Naive thymus-derived CD4-positive, alpha-beta T cell (primary cell): ENCODE measurements at regions not wholly inside any gene's neighbourhood (a gene's known extent, or its start where the extent isn't known, plus 50 kb on each side); places are given as distances from the start of the nearest gene placed in this dataset.

ENCODE experiments used
- ATAC-seq: fragments of 150-1000 bp; cut with Tn5 transposase; 2 replicates; pipeline ENCODE4 v1.10.0; 2021; ENCODE audit warnings: mild to moderate bottlenecking, moderate library complexity
- CTCF ChIA-PET: fragments of 350-600 bp; sonication (Branson Sonifier 250); formaldehyde crosslinking; loops from one replicate; lab custom pipeline; 2021; ENCODE audit warnings: antibody characterized with exemption; lab: Charles Lee
- POLR2A ChIA-PET: fragments of 350-600 bp; sonication (Branson Sonifier 250); formaldehyde crosslinking; loops from one replicate; lab custom pipeline; 2021; ENCODE audit warnings: antibody characterized with exemption, inconsistent platforms; lab: Charles Lee
- DNase-seq, 9 donors: peaks; one replicate each; pipeline versions ENCODE4 v3.0.0 to v3.0.0-alpha.2; 2020 to 2022; ENCODE audit warnings: mixed read lengths in 1 of 9
- H3K27ac ChIP-seq: one replicate; pipeline ENCODE4 v1.7.0; 2013; ENCODE audit warnings: mild to moderate bottlenecking, low read depth, low read length, moderate library complexity
- H3K27me3 ChIP-seq, 2 donors: one replicate each; pipeline ENCODE4 v1.7.0; 2013; ENCODE audit warnings: low read length in 2 of 2, mild to moderate bottlenecking in 2 of 2, moderate library complexity in 2 of 2; ENCODE audit not compliant: control insufficient read depth in 2 of 2, insufficient read depth in 2 of 2
- H3K36me3 ChIP-seq, 3 experiments: 1 replicate in 2 of 3; 2 replicates in 1 of 3; pipeline ENCODE4 v1.7.0; 2013; ENCODE audit warnings: low read length in 3 of 3, mild to moderate bottlenecking in 3 of 3, moderate library complexity in 1 of 3; ENCODE audit not compliant: insufficient read depth in 3 of 3, control insufficient read depth in 2 of 3
- H3K4me1 ChIP-seq, 2 donors: one replicate each; pipeline ENCODE4 v1.7.0; 2013; ENCODE audit warnings: low read length in 2 of 2, mild to moderate bottlenecking in 2 of 2, moderate library complexity in 1 of 2; ENCODE audit not compliant: control insufficient read depth in 2 of 2, insufficient read depth in 2 of 2
- H3K4me3 ChIP-seq: 2 replicates; pipeline ENCODE4 v1.7.0; 2013; ENCODE audit warnings: mild to moderate bottlenecking, low read length
- H3K9me3 ChIP-seq, 3 experiments: 1 replicate in 2 of 3; 2 replicates in 1 of 3; pipeline ENCODE4 v1.7.0; 2013; ENCODE audit warnings: low read length in 3 of 3; ENCODE audit not compliant: control insufficient read depth in 2 of 3
- H3K27ac Mint-ChIP-seq, 9 donors: one replicate each; pipeline ENCODE4 v1.8.0; 2020 to 2022; ENCODE audit warnings: mixed read lengths in 9 of 9, mild to moderate bottlenecking in 8 of 9, moderate library complexity in 5 of 9, inconsistent platforms in 2 of 9
- H3K27me3 Mint-ChIP-seq, 5 donors: one replicate each; pipeline ENCODE4 v1.8.0; 2021 to 2022; ENCODE audit warnings: mixed read lengths in 5 of 5, mild to moderate bottlenecking in 1 of 5
- H3K36me3 Mint-ChIP-seq, 5 donors: one replicate each; pipeline ENCODE4 v1.8.0; 2020 to 2022; ENCODE audit warnings: mixed read lengths in 5 of 5, mild to moderate bottlenecking in 3 of 5, inconsistent platforms in 1 of 5
- H3K4me1 Mint-ChIP-seq, 7 donors: one replicate each; pipeline ENCODE4 v1.8.0; 2020 to 2022; ENCODE audit warnings: mixed read lengths in 7 of 7, mild to moderate bottlenecking in 3 of 7, inconsistent platforms in 1 of 7
- H3K4me3 Mint-ChIP-seq, 10 donors: one replicate each; pipeline ENCODE4 v1.8.0; 2020 to 2022; ENCODE audit warnings: mild to moderate bottlenecking in 10 of 10, mixed read lengths in 10 of 10, moderate library complexity in 6 of 10, inconsistent platforms in 2 of 10
- H3K9me3 Mint-ChIP-seq, 11 donors: one replicate each; pipeline ENCODE4 v1.8.0; 2020 to 2022; ENCODE audit warnings: mixed read lengths in 11 of 11, mild to moderate bottlenecking in 4 of 11, inconsistent platforms in 1 of 11, moderate library complexity in 1 of 11
- intact Hi-C, 2 donors: fragments of 100-400 bp; cut with micrococcal nuclease; formaldehyde crosslinking; loops; one replicate each; pipeline ENCODE4 v1.15.1; 2023

GRCh38 chr10:117740691-117741222 is 198.2 kb downstream of the EMX2 start:
- Mint-ChIP-seq H3K4me3 (no peak overlapping the region), H3K27ac (no peak overlapping the region)
- POLR2A ChIA-PET: no interaction called here

GRCh38 chr10:117741524-117741923 is 199.0 kb downstream of the EMX2 start:
- no peaks in the 10 kb centered on the region for H3K36me3 ChIP-seq
- no peaks in the 10 kb centered on the region for H3K9me3 ChIP-seq
- no peaks in the 10 kb centered on the region for H3K4me1 ChIP-seq
- H3K4me3 Mint-ChIP-seq: no peak overlapping the region
- DNase-seq (no peak), ATAC-seq (no peak)
- H3K27ac Mint-ChIP-seq: no peak overlapping the region
- H3K9me3 Mint-ChIP-seq: peaks cover 0 to 2% (median 0%) of the 10 kb centered on the region in 11 donors
- H3K27me3 Mint-ChIP-seq: peaks cover 5 to 29% (median 12%) of the 10 kb centered on the region in 5 donors
- H3K27ac ChIP-seq: no peak overlapping the region
- no peaks in the 10 kb centered on the region for H3K4me1 Mint-ChIP-seq
- ChIA-PET CTCF (no interaction called here), POLR2A (no interaction called here)
- intact Hi-C loops: no loop called here
- no peaks in the 10 kb centered on the region for H3K27me3 ChIP-seq
- no peak overlapping the region for H3K4me3 ChIP-seq
- no peaks in the 10 kb centered on the region for H3K36me3 Mint-ChIP-seq

More at GRCh38 chr10:117740691-117741222, 198.2 kb downstream of the EMX2 start:
- Histone ChIP-seq H3K27me3 (peaks cover 0 to 3% of the 10 kb centered on the region in 2 donors), H3K27ac (no peak overlapping the region), H3K9me3 (no peaks in the 10 kb centered on the region), H3K4me3 (no peak overlapping the region), H3K4me1 (no peaks in the 10 kb centered on the region), H3K36me3 (no peaks in the 10 kb centered on the region)
- Mint-ChIP-seq H3K36me3 (no peaks in the 10 kb centered on the region), H3K27me3 (peaks cover 13 to 34% (median 18%) of the 10 kb centered on the region in 5 donors), H3K4me1 (peaks cover 0 to 4% (median 0%) of the 10 kb centered on the region in 7 donors), H3K9me3 (peaks cover 0 to 2% (median 0%) of the 10 kb centered on the region in 11 donors)
- ATAC-seq (no peak), DNase-seq (no peak)
- intact Hi-C loops: no loop called here
- CTCF ChIA-PET: no interaction called here

GRCh38 chr10:117743509-117743908 is 201.0 kb downstream of the EMX2 start:
- CTCF ChIA-PET: no interaction called here
- H3K4me1 Mint-ChIP-seq: no peaks in the 10 kb centered on the region
- no peak for DNase-seq
- Histone ChIP-seq H3K27me3 (no peaks in the 10 kb centered on the region), H3K4me1 (no peaks in the 10 kb centered on the region), H3K36me3 (no peaks in the 10 kb centered on the region), H3K27ac (no peak overlapping the region), H3K9me3 (no peaks in the 10 kb centered on the region), H3K4me3 (no peak overlapping the region)
- H3K9me3 Mint-ChIP-seq: peaks cover 0 to 2% (median 0%) of the 10 kb centered on the region in 11 donors
- no peak overlapping the region for H3K4me3 Mint-ChIP-seq
- no peaks in the 10 kb centered on the region for H3K36me3 Mint-ChIP-seq
- POLR2A ChIA-PET: no interaction called here
- intact Hi-C loops: no loop called here
- no peak overlapping the region for H3K27ac Mint-ChIP-seq
- no peak for ATAC-seq
- H3K27me3 Mint-ChIP-seq: peaks cover 0 to 25% (median 10%) of the 10 kb centered on the region in 5 donors

- ChIA-PET CTCF (no interaction called here), POLR2A (no interaction called here)
- H3K4me1 ChIP-seq: no peaks in the 10 kb centered on the region
- no peaks in the 10 kb centered on the region for H3K4me1 Mint-ChIP-seq
- H3K27me3 ChIP-seq: no peaks in the 10 kb centered on the region
- no peaks in the 10 kb centered on the region for H3K36me3 ChIP-seq
- peaks cover 0 to 2% (median 0%) of the 10 kb centered on the region in 11 donors for H3K9me3 Mint-ChIP-seq
- no peaks in the 10 kb centered on the region for H3K36me3 Mint-ChIP-seq
- no peaks in the 10 kb centered on the region for H3K9me3 ChIP-seq
- no peak overlapping the region for H3K4me3 ChIP-seq
- DNase-seq (no peak), ATAC-seq (no peak)
- H3K27ac ChIP-seq: no peak overlapping the region
- intact Hi-C loops: no loop called here
- H3K4me3 Mint-ChIP-seq: no peak overlapping the region
- H3K27me3 Mint-ChIP-seq: peaks cover 0 to 23% (median 10%) of the 10 kb centered on the region in 5 donors
- H3K27ac Mint-ChIP-seq: no peak overlapping the region
Observed at GRCh38 chr10:117745301-117745700, 202.8 kb downstream of the EMX2 start.

GRCh38 chr10:117746541-117747448 is 204.2 kb downstream of the EMX2 start:
- ATAC-seq (no peak), DNase-seq (no peak)
- H3K27me3 ChIP-seq: no peaks in the 10 kb centered on the region
- H3K9me3 Mint-ChIP-seq: peaks cover 0 to 3% (median 0%) of the 10 kb centered on the region in 11 donors
- H3K4me3 Mint-ChIP-seq: no peak overlapping the region
- peaks cover 0 to 13% (median 10%) of the 10 kb centered on the region in 5 donors for H3K27me3 Mint-ChIP-seq
- no peaks in the 10 kb centered on the region for H3K36me3 ChIP-seq
- no peak overlapping the region for H3K4me3 ChIP-seq
- no peaks in the 10 kb centered on the region for H3K9me3 ChIP-seq
- H3K4me1 Mint-ChIP-seq: no peaks in the 10 kb centered on the region
- H3K27ac Mint-ChIP-seq: no peak overlapping the region
- no peaks in the 10 kb centered on the region for H3K36me3 Mint-ChIP-seq
- no peak overlapping the region for H3K27ac ChIP-seq
- CTCF ChIA-PET: no interaction called here
- H3K4me1 ChIP-seq: no peaks in the 10 kb centered on the region
- POLR2A ChIA-PET: no interaction called here
- intact Hi-C loops: no loop called here

GRCh38 chr10:117747636-117748035 is 205.1 kb downstream of the EMX2 start:
- DNase-seq (no peak), ATAC-seq (no peak)
- Mint-ChIP-seq H3K27ac (no peak overlapping the region), H3K9me3 (peaks cover 0 to 3% (median 0%) of the 10 kb centered on the region in 11 donors), H3K27me3 (peaks cover 0 to 13% (median 3%) of the 10 kb centered on the region in 5 donors), H3K36me3 (no peaks in the 10 kb centered on the region), H3K4me1 (no peaks in the 10 kb centered on the region), H3K4me3 (no peak overlapping the region)
- Histone ChIP-seq H3K36me3 (no peaks in the 10 kb centered on the region), H3K27ac (no peak overlapping the region), H3K27me3 (no peaks in the 10 kb centered on the region), H3K4me1 (no peaks in the 10 kb centered on the region), H3K4me3 (no peak overlapping the region), H3K9me3 (no peaks in the 10 kb centered on the region)
- ChIA-PET CTCF (no interaction called here), POLR2A (no interaction called here)
- intact Hi-C loops: no loop called here
